Left ventricle myocardium inferior (tissue), 1 donor: ENCODE measurements at regions not wholly inside any gene's neighbourhood (a gene's known extent, or its start where the extent isn't known, plus 50 kb on each side); places are given as distances from the start of the nearest gene placed in this dataset.
"Not testable (repeated sequence)": the region's sequence is repeated elsewhere in the genome, so short reads cannot be mapped to it uniquely, and the experiment has no call there.

ENCODE experiments used
- DNase-seq: peaks from one replicate; pipeline ENCODE4 v3.0.0-alpha.2; 2020
- H3K27ac ChIP-seq: fragments of 200-600 bp; replicated peaks from 2 replicates; pipeline ENCODE4 v1.8.0; 2021
- H3K27me3 ChIP-seq: fragments of 200-600 bp; 2 replicates; pipeline ENCODE4 v1.8.0; 2021; ENCODE audit warnings: low read depth
- H3K36me3 ChIP-seq: fragments of 200-600 bp; 2 replicates; pipeline ENCODE4 v1.8.0; 2021
- H3K4me1 ChIP-seq: fragments of 200-600 bp; 2 replicates; pipeline ENCODE4 v1.8.0; 2021
- H3K4me3 ChIP-seq: fragments of 200-600 bp; 2 replicates; pipeline ENCODE4 v1.8.0; 2021; ENCODE audit warnings: mild to moderate bottlenecking, moderate library complexity
- H3K9me3 ChIP-seq: fragments of 200-600 bp; replicated peaks from 2 replicates; pipeline ENCODE4 v1.8.0; 2021
- intact Hi-C: fragments of 100-400 bp; cut with micrococcal nuclease; formaldehyde crosslinking; loops from one replicate; pipeline ENCODE4 v1.11.0; 2022
- TF ChIP-seq, protein P1 (sequence below): fragments of 200-600 bp; IDR thresholded peaks from 2 replicates; pipeline ENCODE4 v1.8.0; 2021; ENCODE audit warnings: antibody characterized with exemption, mild to moderate bottlenecking, borderline replicate concordance
- donor health status: DM: no; HTN: yes; CAD: no; lungs with severe emphysema.

DNA sequence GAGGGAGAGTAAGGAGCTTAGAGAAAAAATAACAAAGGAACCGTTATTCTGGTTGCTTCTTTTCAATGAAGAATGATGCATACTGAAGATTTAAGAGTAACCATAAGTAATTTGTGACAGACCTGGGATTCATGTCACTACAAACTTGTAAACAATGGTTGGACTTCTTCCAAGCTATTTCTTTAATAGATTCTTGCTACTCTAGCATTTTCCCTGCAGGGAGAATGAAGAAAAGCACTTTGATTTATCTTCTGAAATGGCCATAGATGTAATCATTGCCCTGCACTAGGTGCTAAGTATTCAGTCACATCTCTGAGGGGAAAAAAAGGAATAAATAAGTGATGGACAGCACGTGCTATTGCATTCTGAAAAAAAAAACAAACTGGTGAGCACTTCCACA, 606.6 kb upstream of the LRRN3 start:
- no peak overlapping the region for H3K4me3 ChIP-seq
- no peak for DNase-seq
- H3K27me3 ChIP-seq = no peaks in the 10 kb centered on the region
- intact Hi-C loops = no loop called here
- no peak overlapping the region for H3K27ac ChIP-seq
- TF ChIP-seq, protein P1, sequence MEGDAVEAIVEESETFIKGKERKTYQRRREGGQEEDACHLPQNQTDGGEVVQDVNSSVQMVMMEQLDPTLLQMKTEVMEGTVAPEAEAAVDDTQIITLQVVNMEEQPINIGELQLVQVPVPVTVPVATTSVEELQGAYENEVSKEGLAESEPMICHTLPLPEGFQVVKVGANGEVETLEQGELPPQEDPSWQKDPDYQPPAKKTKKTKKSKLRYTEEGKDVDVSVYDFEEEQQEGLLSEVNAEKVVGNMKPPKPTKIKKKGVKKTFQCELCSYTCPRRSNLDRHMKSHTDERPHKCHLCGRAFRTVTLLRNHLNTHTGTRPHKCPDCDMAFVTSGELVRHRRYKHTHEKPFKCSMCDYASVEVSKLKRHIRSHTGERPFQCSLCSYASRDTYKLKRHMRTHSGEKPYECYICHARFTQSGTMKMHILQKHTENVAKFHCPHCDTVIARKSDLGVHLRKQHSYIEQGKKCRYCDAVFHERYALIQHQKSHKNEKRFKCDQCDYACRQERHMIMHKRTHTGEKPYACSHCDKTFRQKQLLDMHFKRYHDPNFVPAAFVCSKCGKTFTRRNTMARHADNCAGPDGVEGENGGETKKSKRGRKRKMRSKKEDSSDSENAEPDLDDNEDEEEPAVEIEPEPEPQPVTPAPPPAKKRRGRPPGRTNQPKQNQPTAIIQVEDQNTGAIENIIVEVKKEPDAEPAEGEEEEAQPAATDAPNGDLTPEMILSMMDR = no peak
- H3K36me3 ChIP-seq = no peaks in the 10 kb centered on the region
- no peaks in the 10 kb centered on the region for H3K4me1 ChIP-seq
- H3K9me3 ChIP-seq = peaks cover 26% of the 10 kb centered on the region

DNA sequence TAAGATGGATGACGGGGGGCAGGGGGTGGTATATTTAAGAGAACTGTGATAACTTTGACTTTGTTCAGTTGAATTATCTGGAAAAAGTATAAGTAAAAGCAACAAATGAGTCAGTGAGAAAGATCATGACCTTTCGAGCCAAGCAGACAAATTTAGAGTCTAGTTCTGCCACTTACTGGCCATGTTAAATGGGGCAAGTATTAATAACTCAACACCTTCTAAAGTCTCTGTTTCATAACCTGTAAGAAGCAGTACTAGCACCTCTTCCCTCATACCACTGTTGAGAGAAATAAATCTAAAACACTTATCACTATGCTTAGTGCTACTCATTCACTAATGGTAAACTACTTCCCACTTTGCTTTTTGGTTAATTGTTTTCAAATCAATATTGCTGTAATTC, 604.4 kb upstream of the LRRN3 start:
- Histone ChIP-seq H3K27ac (no peak overlapping the region), H3K4me3 (no peak overlapping the region), H3K27me3 (no peaks in the 10 kb centered on the region), H3K9me3 (peaks cover 4% of the 10 kb centered on the region), H3K36me3 (no peaks in the 10 kb centered on the region), H3K4me1 (no peaks in the 10 kb centered on the region)
- TF ChIP-seq, protein P1 = no peak
- intact Hi-C loops = no loop called here
- no peak for DNase-seq

DNA sequence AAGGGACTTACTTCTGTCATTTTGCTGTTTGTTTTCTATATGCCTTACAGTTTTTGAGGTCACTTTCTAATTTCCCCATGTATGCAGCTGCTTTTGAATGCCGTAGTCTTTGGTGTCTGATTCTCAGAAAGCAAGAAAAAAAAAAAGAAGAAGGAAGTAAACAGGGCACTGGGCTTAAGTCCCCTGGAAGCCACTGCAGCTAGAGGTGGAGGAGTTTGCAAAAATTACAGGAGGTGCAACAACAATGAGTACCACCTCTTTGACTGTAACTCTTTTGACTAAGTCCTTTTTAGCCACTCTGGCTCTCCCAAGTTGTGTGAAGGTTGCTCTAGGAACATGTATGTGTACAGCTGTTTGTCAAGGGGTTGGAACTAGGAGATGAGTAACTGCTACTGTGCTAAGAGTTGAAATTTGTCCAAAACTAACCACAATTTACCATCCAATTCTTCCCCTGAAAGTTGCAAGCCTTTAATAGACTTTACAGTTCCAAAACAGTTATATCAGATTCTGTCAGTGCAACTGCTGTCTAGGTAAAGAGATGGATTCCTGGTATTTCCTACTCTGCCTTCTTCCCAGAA, 588.0 kb upstream of the LRRN3 start:
- no peaks in the 10 kb centered on the region for H3K36me3 ChIP-seq
- no peak overlapping the region for H3K27ac ChIP-seq
- no peak for DNase-seq
- H3K27me3 ChIP-seq = no peaks in the 10 kb centered on the region
- TF ChIP-seq, protein P1 = no peak
- intact Hi-C loops = no loop called here
- peaks cover 3% of the 10 kb centered on the region for H3K9me3 ChIP-seq
- H3K4me1 ChIP-seq = no peaks in the 10 kb centered on the region
- no peak overlapping the region for H3K4me3 ChIP-seq

DNA sequence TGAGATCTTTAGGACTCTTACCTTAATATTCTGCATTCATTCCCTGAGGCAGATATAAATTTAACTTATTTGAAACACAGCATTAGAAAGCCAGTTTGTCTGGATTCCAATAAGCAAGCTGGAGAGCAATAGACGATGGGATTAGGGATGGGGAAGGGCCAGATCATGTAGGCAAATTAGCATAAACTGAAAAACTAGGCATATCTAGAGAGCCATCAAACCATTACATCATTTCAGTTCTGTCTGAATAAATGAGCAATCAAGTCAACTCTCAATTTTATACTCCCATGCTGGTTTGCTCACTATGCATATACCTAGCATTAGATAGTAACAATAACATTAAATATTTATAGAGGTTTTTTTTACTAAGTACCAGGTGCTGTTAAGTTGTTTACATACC, 583.6 kb upstream of the LRRN3 start:
- Histone ChIP-seq H3K36me3 (no peaks in the 10 kb centered on the region), H3K4me1 (no peaks in the 10 kb centered on the region), H3K27me3 (no peaks in the 10 kb centered on the region), H3K9me3 (no peaks in the 10 kb centered on the region), H3K27ac (no peak overlapping the region), H3K4me3 (no peak overlapping the region)
- TF ChIP-seq, protein P1 = no peak
- intact Hi-C loops = no loop called here
- no peak for DNase-seq

DNA sequence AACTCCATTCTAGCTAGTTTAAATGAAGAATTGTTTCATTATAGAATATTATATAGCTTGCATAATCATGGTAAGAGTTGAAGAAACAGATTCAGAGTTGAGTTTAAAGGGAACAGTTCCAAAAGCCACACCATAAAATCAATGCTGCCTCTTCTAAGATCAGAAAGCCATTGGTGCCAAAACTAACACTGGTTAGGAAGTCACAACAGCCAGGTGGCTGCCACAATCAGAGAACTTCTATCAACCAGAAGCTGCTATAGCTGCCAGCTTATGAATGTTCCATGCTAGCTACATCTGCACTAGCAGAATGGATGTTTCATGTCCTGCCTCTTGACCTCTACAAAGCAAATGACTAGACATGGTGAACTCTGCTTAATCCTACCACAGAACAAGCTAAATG, 583.1 kb upstream of the LRRN3 start:
- H3K27me3 ChIP-seq = no peaks in the 10 kb centered on the region
- H3K4me1 ChIP-seq = no peaks in the 10 kb centered on the region
- intact Hi-C loops = no loop called here
- no peaks in the 10 kb centered on the region for H3K36me3 ChIP-seq
- H3K4me3 ChIP-seq = no peak overlapping the region
- TF ChIP-seq, protein P1 = no peak
- H3K9me3 ChIP-seq = no peaks in the 10 kb centered on the region
- no peak for DNase-seq
- no peak overlapping the region for H3K27ac ChIP-seq

DNA sequence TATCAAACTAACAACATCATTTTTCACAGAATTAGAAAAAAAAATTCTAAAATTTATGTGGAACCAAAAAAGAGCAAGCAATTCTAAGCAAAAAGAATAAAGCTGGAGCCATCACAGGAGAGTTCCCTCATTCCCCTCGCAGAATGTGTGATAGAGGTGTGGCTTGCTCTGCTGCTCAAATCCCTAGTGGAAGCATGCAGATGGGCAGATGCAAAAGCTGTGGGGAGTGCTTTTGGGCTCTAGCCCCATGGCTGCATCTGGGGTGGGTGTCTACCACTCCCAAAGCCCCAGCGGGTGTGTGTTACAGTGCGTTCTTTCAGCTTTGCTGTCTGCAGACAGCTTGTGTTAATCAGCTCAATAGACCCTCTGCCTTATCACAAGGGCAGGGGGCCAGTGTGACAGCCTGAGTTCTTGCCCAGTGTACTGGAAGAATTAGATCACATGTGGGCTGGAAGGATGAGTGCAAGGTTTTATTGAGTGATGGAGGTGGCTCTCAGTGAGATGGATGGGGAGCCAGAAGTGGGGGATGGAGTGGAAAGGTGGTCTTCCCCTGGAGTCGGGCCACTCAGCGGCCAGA, 575.9 kb upstream of the LRRN3 start:
- H3K36me3 ChIP-seq, H3K4me3 ChIP-seq, intact Hi-C loops, H3K9me3 ChIP-seq, H3K27me3 ChIP-seq, H3K4me1 ChIP-seq, H3K27ac ChIP-seq, DNase-seq: not testable (repeated sequence)
